ENCODE measurements at regions not wholly inside any gene's neighbourhood (a gene's known extent, or its start where the extent isn't known, plus 50 kb on each side); places are given as distances from the start of the nearest gene placed in this dataset.

GRCh38 chr7:113281223-113281622 lies 162.9 kb upstream of the SMIM30 start:
- TF ChIP-seq CTCF (IDR thresholded peaks at IDR 0.05) = no peak
- no peak for TF ChIP-seq POLR2A (IDR thresholded peaks at IDR 0.05)

Measured in esophagus squamous epithelium (tissue), 4 donors.